Fibroblast of the aortic adventitia (primary cell): ENCODE measurements at regions not wholly inside any gene's neighbourhood (a gene's known extent, or its start where the extent isn't known, plus 50 kb on each side); places are given as distances from the start of the nearest gene placed in this dataset.
A peak's percentile ranks its signal among the peaks of the same experiment; 100 is the strongest.

Source experiments
- DNase-seq: peaks from one replicate; pipeline ENCODE4 v3.0.0-alpha.2; 2010; ENCODE audit warnings: low read depth
- H3K4me3 ChIP-seq: 2 replicates; pipeline ENCODE4 v1.5.1; 2011; ENCODE audit warnings: low read depth, mild to moderate bottlenecking, control low read depth, low read length, moderate library complexity
- TF ChIP-seq, protein P1 (sequence below): IDR thresholded peaks from 2 replicates; pipeline ENCODE4 v1.5.1; 2011; ENCODE audit warnings: mild to moderate bottlenecking, low read length, control low read depth, inconsistent platforms; ENCODE audit not compliant: insufficient read depth

DNA sequence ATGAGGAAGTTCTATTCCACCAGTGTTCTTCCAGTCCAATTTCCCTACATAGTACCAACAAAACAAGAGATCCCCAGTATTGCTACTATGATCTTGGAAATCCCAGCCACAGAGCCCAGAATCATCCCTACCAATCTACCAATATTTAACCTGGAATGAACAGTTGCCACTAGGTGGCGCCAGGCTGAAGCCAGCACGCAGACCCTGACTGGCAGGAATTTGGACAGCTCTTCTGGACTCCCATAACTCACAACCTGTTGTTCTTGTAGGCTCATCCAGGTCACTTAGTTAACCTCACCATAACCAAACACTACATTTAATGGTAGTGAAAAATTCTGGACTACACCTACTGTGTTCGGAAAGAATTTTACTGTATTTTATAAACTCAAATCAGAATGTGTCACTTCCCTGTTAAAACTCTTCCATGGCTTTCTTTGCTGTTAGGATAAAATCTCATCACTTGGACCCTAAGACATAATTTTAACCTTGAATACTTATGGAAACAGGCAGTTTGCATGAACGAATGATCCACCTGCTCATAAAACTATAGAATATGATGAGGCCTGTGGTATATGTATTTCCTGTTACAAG lies 59.8 kb upstream of the SLC38A11 start:
- no peak overlapping the region for H3K4me3 ChIP-seq
- peak; percentile 77 for DNase-seq
- TF ChIP-seq, protein P1, sequence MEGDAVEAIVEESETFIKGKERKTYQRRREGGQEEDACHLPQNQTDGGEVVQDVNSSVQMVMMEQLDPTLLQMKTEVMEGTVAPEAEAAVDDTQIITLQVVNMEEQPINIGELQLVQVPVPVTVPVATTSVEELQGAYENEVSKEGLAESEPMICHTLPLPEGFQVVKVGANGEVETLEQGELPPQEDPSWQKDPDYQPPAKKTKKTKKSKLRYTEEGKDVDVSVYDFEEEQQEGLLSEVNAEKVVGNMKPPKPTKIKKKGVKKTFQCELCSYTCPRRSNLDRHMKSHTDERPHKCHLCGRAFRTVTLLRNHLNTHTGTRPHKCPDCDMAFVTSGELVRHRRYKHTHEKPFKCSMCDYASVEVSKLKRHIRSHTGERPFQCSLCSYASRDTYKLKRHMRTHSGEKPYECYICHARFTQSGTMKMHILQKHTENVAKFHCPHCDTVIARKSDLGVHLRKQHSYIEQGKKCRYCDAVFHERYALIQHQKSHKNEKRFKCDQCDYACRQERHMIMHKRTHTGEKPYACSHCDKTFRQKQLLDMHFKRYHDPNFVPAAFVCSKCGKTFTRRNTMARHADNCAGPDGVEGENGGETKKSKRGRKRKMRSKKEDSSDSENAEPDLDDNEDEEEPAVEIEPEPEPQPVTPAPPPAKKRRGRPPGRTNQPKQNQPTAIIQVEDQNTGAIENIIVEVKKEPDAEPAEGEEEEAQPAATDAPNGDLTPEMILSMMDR: peak; percentile 91

DNA sequence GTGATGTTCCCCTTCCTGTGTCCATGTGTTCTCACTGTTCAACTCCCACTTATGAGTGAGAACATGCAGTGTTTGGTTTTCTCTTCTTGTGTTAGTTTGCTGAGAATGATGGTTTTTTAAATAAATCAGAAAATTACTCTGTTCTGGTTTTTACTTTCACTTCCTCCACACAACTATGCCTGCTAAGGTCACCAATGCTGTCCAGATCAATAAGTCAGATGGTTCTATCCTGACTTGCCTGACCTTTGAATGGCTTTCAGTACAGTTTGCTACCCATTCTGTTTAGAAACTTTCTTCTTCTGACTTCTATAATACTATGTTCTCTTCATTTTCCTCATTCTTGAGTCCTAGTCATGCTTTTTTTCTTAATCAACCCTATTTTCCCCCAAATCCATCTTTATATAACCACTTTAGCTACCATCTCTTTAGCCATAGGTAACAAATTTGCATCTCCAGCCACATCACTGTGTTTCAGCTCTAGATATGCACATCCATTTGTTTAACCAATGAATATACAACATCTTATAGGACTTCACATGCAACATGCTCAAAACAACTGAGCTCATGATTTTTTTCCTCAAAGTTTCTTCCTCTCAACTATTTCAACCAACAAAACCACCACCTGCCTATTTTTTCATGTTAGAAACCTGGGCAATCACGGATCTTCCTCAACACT lies 58.8 kb upstream of the SLC38A11 start:
- no peak overlapping the region for H3K4me3 ChIP-seq
- TF ChIP-seq, protein P1: no peak
- no peak for DNase-seq

DNA sequence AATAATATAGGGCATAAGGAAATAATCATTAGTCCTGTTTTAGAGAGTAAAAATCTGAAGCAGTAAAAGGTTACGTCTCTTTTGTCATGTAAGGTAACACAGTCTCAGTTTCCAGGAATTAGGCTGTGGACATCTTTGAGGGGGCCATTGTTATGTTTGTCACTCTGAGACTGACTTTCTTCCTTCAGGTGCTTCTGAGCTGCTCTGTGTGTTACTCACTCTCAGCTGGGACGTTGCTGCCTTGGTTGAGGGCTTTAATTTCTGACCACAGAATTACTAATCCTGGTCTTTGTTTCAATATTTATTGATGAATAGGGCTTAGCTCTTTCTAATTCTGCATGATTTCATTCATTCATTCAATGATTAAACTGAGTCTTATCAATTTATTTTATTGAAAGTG lies 55.9 kb upstream of the SLC38A11 start:
- no peak for DNase-seq
- H3K4me3 ChIP-seq: no peak overlapping the region
- TF ChIP-seq, protein P1: no peak

DNA sequence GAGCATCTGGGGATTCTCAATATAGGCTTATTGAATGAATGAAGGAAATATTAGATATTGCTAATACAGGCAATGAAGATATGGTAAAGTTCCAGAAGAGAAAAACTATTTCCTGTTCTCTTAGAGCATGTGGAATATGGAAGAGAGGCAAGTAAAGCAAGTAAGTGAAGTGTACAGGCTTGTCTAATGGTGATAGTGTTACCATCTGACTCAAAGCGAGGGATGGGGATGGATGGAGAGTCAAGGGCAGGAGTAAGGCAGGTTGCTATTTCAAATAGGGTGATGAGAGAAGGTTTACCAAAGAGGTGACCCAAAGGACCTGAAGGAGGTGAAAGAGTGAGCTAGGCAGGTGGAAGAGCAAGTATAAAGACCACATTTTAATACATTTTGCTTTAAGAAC lies 55.2 kb upstream of the SLC38A11 start:
- no peak for DNase-seq
- no peak overlapping the region for H3K4me3 ChIP-seq
- TF ChIP-seq, protein P1: no peak

DNA sequence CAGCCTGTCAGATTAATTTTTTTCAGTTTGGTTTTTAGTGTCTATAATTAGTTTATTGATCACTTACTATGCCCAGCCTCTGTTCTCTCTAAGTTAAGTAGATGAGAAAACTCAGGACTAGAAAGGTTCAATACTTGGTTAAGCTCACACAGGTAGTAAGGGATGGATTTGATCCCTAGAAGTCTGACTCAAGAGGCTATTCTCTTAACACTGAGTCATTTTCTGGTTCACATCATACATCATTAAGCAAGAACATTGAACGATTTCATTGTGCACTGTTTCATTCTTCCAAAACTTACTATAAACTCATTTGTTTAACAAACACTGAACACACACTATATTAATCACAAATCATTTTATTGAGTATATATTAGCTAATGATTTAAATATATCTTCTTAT lies 54.1 kb upstream of the SLC38A11 start:
- DNase-seq: peak; percentile 38
- no peak overlapping the region for H3K4me3 ChIP-seq
- TF ChIP-seq, protein P1: no peak

DNA sequence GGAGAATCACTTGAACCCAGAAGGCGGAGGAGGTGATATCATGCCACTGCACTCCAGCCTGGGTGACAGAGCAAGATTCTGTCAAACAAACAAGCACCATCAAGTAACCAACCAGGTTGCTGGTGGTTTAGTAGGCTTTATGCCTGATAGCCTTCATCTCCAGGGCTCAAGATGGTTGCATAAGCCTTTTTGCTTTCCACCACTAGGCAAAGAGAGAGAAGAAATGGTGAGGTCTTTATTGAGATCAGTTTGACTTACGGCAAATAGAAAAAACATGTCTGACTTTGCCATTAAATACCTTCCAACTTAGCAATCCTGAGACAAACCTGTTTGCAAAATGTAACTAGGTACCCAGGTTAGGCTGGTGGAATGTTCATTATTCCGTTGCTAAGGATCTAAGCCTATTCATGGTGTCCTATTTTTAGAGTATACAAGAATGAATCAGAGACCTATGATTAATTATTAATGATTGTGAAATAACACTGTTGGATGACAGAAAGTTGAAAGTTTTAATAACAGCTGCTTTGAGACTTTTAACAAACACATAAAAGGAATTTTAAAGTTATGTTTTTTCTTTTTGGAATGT lies 53.5 kb upstream of the SLC38A11 start:
- no peak overlapping the region for H3K4me3 ChIP-seq
- no peak for DNase-seq
- TF ChIP-seq, protein P1: no peak
